SK-N-SH treated with all-trans-retinoic acid at 6 μM for 48 hours (cell line): ENCODE measurements at regions not wholly inside any gene's neighbourhood (a gene's known extent, or its start where the extent isn't known, plus 50 kb on each side); places are given as distances from the start of the nearest gene placed in this dataset.

ENCODE experiments used
- ATAC-seq: fragments of 200-7000 bp; cut with Tn5 transposase; 3 replicates; pipeline ENCODE4 v1.9.1; 2020; ENCODE audit warnings: mild to moderate bottlenecking, moderate library complexity
- ARNTL ChIP-seq: fragments of 450-650 bp; formaldehyde crosslinking; IDR thresholded peaks from 2 replicates; pipeline ENCODE4 v1.5.0; 2020; ENCODE audit warnings: low read depth, mild to moderate bottlenecking, moderate library complexity, borderline replicate concordance
- BACH2 ChIP-seq: fragments of 250-450 bp; sonication (Bioruptor Pico); IDR thresholded peaks from 2 replicates; pipeline ENCODE4 v1.9.0; 2021; ENCODE audit warnings: mild to moderate bottlenecking, borderline replicate concordance
- CREB5 ChIP-seq: fragments of 250-450 bp; sonication (Bioruptor Pico); IDR thresholded peaks from 2 replicates; pipeline ENCODE4 v1.5.1; 2020; ENCODE audit warnings: low read depth, mild to moderate bottlenecking, moderate library complexity
- GLIS3 ChIP-seq: fragments of 250-450 bp; sonication (Bioruptor Pico); IDR thresholded peaks from 2 replicates; pipeline ENCODE4 v1.5.0; 2020; ENCODE audit warnings: mild to moderate bottlenecking, moderate library complexity
- ISL1 ChIP-seq: fragments of 250-450 bp; sonication (Bioruptor Pico); IDR thresholded peaks from 2 replicates; pipeline ENCODE4 v2.1.2; 2022; ENCODE audit warnings: mild to moderate bottlenecking, moderate library complexity
- OSR1 ChIP-seq: fragments of 250-450 bp; sonication (Bioruptor Pico); IDR thresholded peaks from 2 replicates; pipeline ENCODE4 v1.8.0; 2022; ENCODE audit warnings: moderate library complexity, mild to moderate bottlenecking, inconsistent platforms
- PATZ1 ChIP-seq: fragments of 250-450 bp; sonication (Bioruptor Pico); IDR thresholded peaks from 2 replicates; pipeline ENCODE4 v1.8.0; 2020; ENCODE audit warnings: mild to moderate bottlenecking, moderate library complexity, borderline replicate concordance
- POU6F1 ChIP-seq: fragments of 250-450 bp; sonication (Bioruptor Pico); IDR thresholded peaks from 2 replicates; pipeline ENCODE4 v1.8.0; 2021; ENCODE audit warnings: low read depth, mild to moderate bottlenecking, moderate library complexity, borderline replicate concordance
- PPARA ChIP-seq: fragments of 250-450 bp; sonication (Bioruptor Pico); IDR thresholded peaks from 2 replicates; pipeline ENCODE4 v1.5.0; 2020; ENCODE audit warnings: mild to moderate bottlenecking, borderline replicate concordance
- RARB ChIP-seq: fragments of 250-450 bp; sonication (Bioruptor Pico); IDR thresholded peaks from 2 replicates; pipeline ENCODE4 v1.8.0; 2021; ENCODE audit warnings: mild to moderate bottlenecking, moderate library complexity
- SNAI2 ChIP-seq: fragments of 250-450 bp; sonication (Bioruptor Pico); IDR thresholded peaks from 2 replicates; pipeline ENCODE4 v1.5.0; 2020; ENCODE audit warnings: mild to moderate bottlenecking, moderate library complexity
- TCF4 ChIP-seq: fragments of 250-450 bp; sonication (Bioruptor Pico); IDR thresholded peaks from 2 replicates; pipeline ENCODE4 v1.8.0; 2021; ENCODE audit warnings: mild to moderate bottlenecking, moderate library complexity, borderline replicate concordance
- TOX ChIP-seq: fragments of 250-450 bp; sonication (Bioruptor Pico); IDR thresholded peaks from 2 replicates; pipeline ENCODE4 v1.8.0; 2021; ENCODE audit warnings: mild to moderate bottlenecking, moderate library complexity, borderline replicate concordance
- ZC3H10 ChIP-seq: fragments of 250-450 bp; sonication (Bioruptor Pico); IDR thresholded peaks from 2 replicates; pipeline ENCODE4 v1.5.1; 2021; ENCODE audit warnings: mild to moderate bottlenecking, moderate library complexity
- ZFP3 ChIP-seq: fragments of 250-450 bp; sonication (Bioruptor Pico); IDR thresholded peaks from 2 replicates; pipeline ENCODE4 v1.5.0; 2020; ENCODE audit warnings: mild to moderate bottlenecking, moderate library complexity
- ZFP30 ChIP-seq: fragments of 450-650 bp; formaldehyde crosslinking; IDR thresholded peaks from 2 replicates; pipeline ENCODE4 v1.5.0; 2022; ENCODE audit warnings: mild to moderate bottlenecking, moderate library complexity
- ZNF565 ChIP-seq: fragments of 450-650 bp; formaldehyde crosslinking; conservative IDR thresholded peaks from 2 replicates; pipeline ENCODE4 v1.5.0; 2020; ENCODE audit warnings: low read depth, mild to moderate bottlenecking, moderate library complexity
- ZNF70 ChIP-seq: fragments of 450-650 bp; formaldehyde crosslinking; IDR thresholded peaks from 2 replicates; pipeline ENCODE4 v1.5.0; 2020; ENCODE audit warnings: mild to moderate bottlenecking, moderate library complexity
- ZNF8 ChIP-seq: fragments of 450-650 bp; formaldehyde crosslinking; IDR thresholded peaks from 2 replicates; pipeline ENCODE4 v1.5.0; 2020; ENCODE audit warnings: mild to moderate bottlenecking, moderate library complexity
- TF ChIP-seq, protein P1 (sequence below): fragments of 250-450 bp; sonication (Bioruptor Pico); IDR thresholded peaks from 2 replicates; pipeline ENCODE4 v1.5.1; 2021; ENCODE audit warnings: mild to moderate bottlenecking, moderate library complexity
- TF ChIP-seq, protein P2 (sequence below): fragments of 250-450 bp; sonication (Bioruptor Pico); IDR thresholded peaks from 2 replicates; pipeline ENCODE4 v1.5.0; 2020; ENCODE audit warnings: mild to moderate bottlenecking, moderate library complexity

GRCh38 chr10:121302541-121303180 is 295.6 kb downstream of the FGFR2 start:
- ATAC-seq, result no peak
- no peak for TF ChIP-seq PPARA
- no peak for TF ChIP-seq ZFP3 (CRISPR knock-in tag)
- TF ChIP-seq BACH2 (CRISPR knock-in tag), result no peak
- TF ChIP-seq, protein P1, sequence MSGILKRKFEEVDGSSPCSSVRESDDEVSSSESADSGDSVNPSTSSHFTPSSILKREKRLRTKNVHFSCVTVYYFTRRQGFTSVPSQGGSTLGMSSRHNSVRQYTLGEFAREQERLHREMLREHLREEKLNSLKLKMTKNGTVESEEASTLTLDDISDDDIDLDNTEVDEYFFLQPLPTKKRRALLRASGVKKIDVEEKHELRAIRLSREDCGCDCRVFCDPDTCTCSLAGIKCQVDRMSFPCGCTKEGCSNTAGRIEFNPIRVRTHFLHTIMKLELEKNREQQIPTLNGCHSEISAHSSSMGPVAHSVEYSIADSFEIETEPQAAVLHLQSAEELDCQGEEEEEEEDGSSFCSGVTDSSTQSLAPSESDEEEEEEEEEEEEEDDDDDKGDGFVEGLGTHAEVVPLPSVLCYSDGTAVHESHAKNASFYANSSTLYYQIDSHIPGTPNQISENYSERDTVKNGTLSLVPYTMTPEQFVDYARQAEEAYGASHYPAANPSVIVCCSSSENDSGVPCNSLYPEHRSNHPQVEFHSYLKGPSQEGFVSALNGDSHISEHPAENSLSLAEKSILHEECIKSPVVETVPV (CRISPR knock-in tag), result no peak
- no peak for TF ChIP-seq ISL1 (CRISPR knock-in tag)

GRCh38 chr10:121303287-121303890 is 294.9 kb downstream of the FGFR2 start:
- ATAC-seq, result no peak
- TF ChIP-seq ZNF8 (no peak), OSR1 (CRISPR knock-in tag) (no peak), SNAI2 (CRISPR knock-in tag) (no peak), PPARA (no peak), GLIS3 (no peak), RARB (CRISPR knock-in tag) (no peak), CREB5 (no peak), ARNTL (no peak), ZFP3 (CRISPR knock-in tag) (no peak), ZC3H10 (CRISPR knock-in tag) (no peak), TCF4 (CRISPR knock-in tag) (no peak), PATZ1 (CRISPR knock-in tag) (no peak)

- ATAC-seq, result no peak
These were observed 293.2 kb downstream of the FGFR2 start for GRCh38 chr10:121305066-121305465.

More at GRCh38 chr10:121305066-121305465, 293.2 kb downstream of the FGFR2 start:
- TF ChIP-seq ZNF8 (no peak), BACH2 (CRISPR knock-in tag) (no peak), ZNF565 (CRISPR knock-in tag) (no peak), ZFP30 (CRISPR knock-in tag) (no peak), GLIS3 (no peak), POU6F1 (CRISPR knock-in tag) (no peak), ISL1 (CRISPR knock-in tag) (no peak), ARNTL (no peak), PATZ1 (CRISPR knock-in tag) (no peak), ZNF70 (CRISPR knock-in tag) (no peak), SNAI2 (CRISPR knock-in tag) (no peak), ZC3H10 (CRISPR knock-in tag) (no peak), OSR1 (CRISPR knock-in tag) (no peak), PPARA (no peak), ZFP3 (CRISPR knock-in tag) (no peak), RARB (CRISPR knock-in tag) (no peak), TOX (CRISPR knock-in tag) (no peak), CREB5 (no peak)
- TF ChIP-seq, protein P2, sequence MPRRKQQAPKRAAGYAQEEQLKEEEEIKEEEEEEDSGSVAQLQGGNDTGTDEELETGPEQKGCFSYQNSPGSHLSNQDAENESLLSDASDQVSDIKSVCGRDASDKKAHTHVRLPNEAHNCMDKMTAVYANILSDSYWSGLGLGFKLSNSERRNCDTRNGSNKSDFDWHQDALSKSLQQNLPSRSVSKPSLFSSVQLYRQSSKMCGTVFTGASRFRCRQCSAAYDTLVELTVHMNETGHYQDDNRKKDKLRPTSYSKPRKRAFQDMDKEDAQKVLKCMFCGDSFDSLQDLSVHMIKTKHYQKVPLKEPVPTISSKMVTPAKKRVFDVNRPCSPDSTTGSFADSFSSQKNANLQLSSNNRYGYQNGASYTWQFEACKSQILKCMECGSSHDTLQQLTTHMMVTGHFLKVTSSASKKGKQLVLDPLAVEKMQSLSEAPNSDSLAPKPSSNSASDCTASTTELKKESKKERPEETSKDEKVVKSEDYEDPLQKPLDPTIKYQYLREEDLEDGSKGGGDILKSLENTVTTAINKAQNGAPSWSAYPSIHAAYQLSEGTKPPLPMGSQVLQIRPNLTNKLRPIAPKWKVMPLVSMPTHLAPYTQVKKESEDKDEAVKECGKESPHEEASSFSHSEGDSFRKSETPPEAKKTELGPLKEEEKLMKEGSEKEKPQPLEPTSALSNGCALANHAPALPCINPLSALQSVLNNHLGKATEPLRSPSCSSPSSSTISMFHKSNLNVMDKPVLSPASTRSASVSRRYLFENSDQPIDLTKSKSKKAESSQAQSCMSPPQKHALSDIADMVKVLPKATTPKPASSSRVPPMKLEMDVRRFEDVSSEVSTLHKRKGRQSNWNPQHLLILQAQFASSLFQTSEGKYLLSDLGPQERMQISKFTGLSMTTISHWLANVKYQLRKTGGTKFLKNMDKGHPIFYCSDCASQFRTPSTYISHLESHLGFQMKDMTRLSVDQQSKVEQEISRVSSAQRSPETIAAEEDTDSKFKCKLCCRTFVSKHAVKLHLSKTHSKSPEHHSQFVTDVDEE (CRISPR knock-in tag), result no peak
- TF ChIP-seq, protein P1 (CRISPR knock-in tag), result no peak
